ENCODE measurements at regions not wholly inside any gene's neighbourhood (a gene's known extent, or its start where the extent isn't known, plus 50 kb on each side); places are given as distances from the start of the nearest gene placed in this dataset.
A peak's percentile ranks its signal among the peaks of the same experiment; 100 is the strongest.

DNA sequence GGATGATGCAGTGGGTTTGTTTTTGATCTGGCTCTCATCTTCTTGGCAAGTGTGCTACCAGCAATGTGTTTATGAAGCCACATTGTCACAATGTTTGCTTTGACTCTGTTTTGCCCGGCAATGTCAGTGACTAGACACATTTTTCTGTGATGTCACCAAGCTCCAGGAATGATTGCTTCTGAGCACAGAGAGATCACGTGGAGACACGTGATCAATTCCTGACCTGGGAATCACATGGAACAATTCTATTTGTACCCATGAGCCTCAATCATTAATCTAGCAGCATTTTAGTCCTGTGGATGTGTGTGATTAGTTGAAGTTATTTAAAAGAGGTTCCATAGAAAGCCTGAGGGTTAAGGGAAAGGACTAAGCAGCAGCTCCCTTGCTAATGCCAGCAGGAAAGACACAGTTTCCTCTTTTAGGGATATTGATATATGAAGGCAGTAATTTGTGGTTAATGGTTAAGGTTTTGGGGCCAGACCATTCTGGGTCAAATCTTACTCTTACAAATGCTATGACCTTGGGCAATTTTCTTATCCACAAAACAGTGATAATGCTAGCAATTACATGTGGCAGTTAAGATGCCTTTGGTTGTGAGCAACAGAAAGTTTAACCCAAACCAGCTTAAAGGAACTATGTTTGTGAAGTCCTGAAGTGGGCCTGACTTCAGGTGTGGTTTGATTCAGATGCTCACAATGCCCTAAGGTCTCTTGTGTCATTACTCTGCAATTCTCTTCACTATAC is 59.0 kb downstream of the FASLG start:
- H3K4me3 ChIP-seq, result no peak overlapping the region
- H3K27ac ChIP-seq, result no peak overlapping the region
- no peaks in the 10 kb centered on the region for H3K27me3 ChIP-seq
- DNase-seq (ENCODE audit: low spot score in 2 of 2), result no peak
- no peaks in the 10 kb centered on the region for H3K36me3 ChIP-seq
- no peak for TF ChIP-seq CTCF (IDR thresholded peaks at IDR 0.05)
- TF ChIP-seq POLR2A (IDR thresholded peaks at IDR 0.05), result no peak
- no peak for TF ChIP-seq POLR2AphosphoS5 (IDR thresholded peaks at IDR 0.05)
- no peaks in the 10 kb centered on the region for H3K4me1 ChIP-seq
- no peaks in the 10 kb centered on the region for H3K9me3 ChIP-seq
- intact Hi-C loops (cut with DNase I; ENCODE audit: low total_unique reads), result no loop called here

GRCh38 chr1:172719066-172719627 is 60.2 kb downstream of the FASLG start:
- DNase-seq (ENCODE audit: low spot score in 2 of 2), result no peak
- Histone ChIP-seq H3K4me1 (no peaks in the 10 kb centered on the region), H3K9me3 (no peaks in the 10 kb centered on the region), H3K4me3 (no peak overlapping the region), H3K27me3 (no peaks in the 10 kb centered on the region), H3K36me3 (no peaks in the 10 kb centered on the region), H3K27ac (no peak overlapping the region)
- intact Hi-C loops (cut with DNase I; ENCODE audit: low total_unique reads), result no loop called here
- TF ChIP-seq POLR2A (IDR thresholded peaks at IDR 0.05) (no peak), CTCF (IDR thresholded peaks at IDR 0.05) (no peak), POLR2AphosphoS5 (IDR thresholded peaks at IDR 0.05) (no peak)

GRCh38 chr1:172719694-172720138 is 60.8 kb downstream of the FASLG start:
- no peaks in the 10 kb centered on the region for H3K9me3 ChIP-seq
- no peaks in the 10 kb centered on the region for H3K4me1 ChIP-seq
- intact Hi-C loops (cut with DNase I; ENCODE audit: low total_unique reads), result no loop called here
- DNase-seq (ENCODE audit: low spot score in 2 of 2), result no peak
- H3K4me3 ChIP-seq, result no peak overlapping the region
- H3K27me3 ChIP-seq, result no peaks in the 10 kb centered on the region
- no peak overlapping the region for H3K27ac ChIP-seq
- no peaks in the 10 kb centered on the region for H3K36me3 ChIP-seq
- peak; percentile 48 to 76 (median 73) for TF ChIP-seq CTCF (IDR thresholded peaks at IDR 0.05)
- TF ChIP-seq POLR2A (IDR thresholded peaks at IDR 0.05), result no peak

- no peaks in the 10 kb centered on the region for H3K36me3 ChIP-seq
- H3K4me1 ChIP-seq, result no peaks in the 10 kb centered on the region
- intact Hi-C loops (cut with DNase I; ENCODE audit: low total_unique reads), result no loop called here
- H3K27ac ChIP-seq, result no peak overlapping the region
- DNase-seq (ENCODE audit: low spot score in 2 of 2), result no peak
- TF ChIP-seq POLR2A (IDR thresholded peaks at IDR 0.05) (no peak), CTCF (IDR thresholded peaks at IDR 0.05) (no peak), POLR2AphosphoS5 (IDR thresholded peaks at IDR 0.05) (no peak)
- H3K4me3 ChIP-seq, result no peak overlapping the region
- no peaks in the 10 kb centered on the region for H3K9me3 ChIP-seq
- no peaks in the 10 kb centered on the region for H3K27me3 ChIP-seq
Measured at GRCh38 chr1:172720339-172720738, 61.4 kb downstream of the FASLG start.

GRCh38 chr1:172723251-172723650 is 64.3 kb downstream of the FASLG start:
- H3K27ac ChIP-seq, result no peak overlapping the region
- no peak for DNase-seq (ENCODE audit: low spot score in 2 of 2)
- TF ChIP-seq CTCF (IDR thresholded peaks at IDR 0.05) (no peak), POLR2AphosphoS5 (IDR thresholded peaks at IDR 0.05) (no peak), POLR2A (IDR thresholded peaks at IDR 0.05) (no peak)
- no peaks in the 10 kb centered on the region for H3K27me3 ChIP-seq
- intact Hi-C loops (cut with DNase I; ENCODE audit: low total_unique reads), result no loop called here
- H3K4me1 ChIP-seq, result no peaks in the 10 kb centered on the region
- no peaks in the 10 kb centered on the region for H3K36me3 ChIP-seq
- no peak overlapping the region for H3K4me3 ChIP-seq
- no peaks in the 10 kb centered on the region for H3K9me3 ChIP-seq

All from breast epithelium (tissue), 4 donors.